Suprapubic skin (tissue), 4 donors: ENCODE measurements at regions not wholly inside any gene's neighbourhood (a gene's known extent, or its start where the extent isn't known, plus 50 kb on each side); places are given as distances from the start of the nearest gene placed in this dataset.

Experiments used
- POLR2A ChIP-seq, 2 donors: fragments of 450-650 bp; IDR thresholded peaks; one replicate each; pipeline ENCODE4 v1.6.1; 2017; ENCODE audit warnings: antibody characterized with exemption in 2 of 2, mild to moderate bottlenecking in 2 of 2, moderate library complexity in 2 of 2
- POLR2AphosphoS5 ChIP-seq, 3 donors: sonication (generic); formaldehyde crosslinking; IDR thresholded peaks; one replicate each; pipeline ENCODE4 v1.6.1; 2017; ENCODE audit warnings: antibody characterized with exemption in 3 of 3
- TF ChIP-seq, protein P1 (sequence below), 2 donors: fragments of 200-600 bp in 1 of 2; fragments of 450-650 bp in 1 of 2; sonication (generic) in 1 of 2; IDR thresholded peaks; one replicate each; pipeline ENCODE4 v1.5.1; 2016 to 2019; ENCODE audit warnings: antibody characterized with exemption in 2 of 2, mild to moderate bottlenecking in 1 of 2, moderate library complexity in 1 of 2

DNA sequence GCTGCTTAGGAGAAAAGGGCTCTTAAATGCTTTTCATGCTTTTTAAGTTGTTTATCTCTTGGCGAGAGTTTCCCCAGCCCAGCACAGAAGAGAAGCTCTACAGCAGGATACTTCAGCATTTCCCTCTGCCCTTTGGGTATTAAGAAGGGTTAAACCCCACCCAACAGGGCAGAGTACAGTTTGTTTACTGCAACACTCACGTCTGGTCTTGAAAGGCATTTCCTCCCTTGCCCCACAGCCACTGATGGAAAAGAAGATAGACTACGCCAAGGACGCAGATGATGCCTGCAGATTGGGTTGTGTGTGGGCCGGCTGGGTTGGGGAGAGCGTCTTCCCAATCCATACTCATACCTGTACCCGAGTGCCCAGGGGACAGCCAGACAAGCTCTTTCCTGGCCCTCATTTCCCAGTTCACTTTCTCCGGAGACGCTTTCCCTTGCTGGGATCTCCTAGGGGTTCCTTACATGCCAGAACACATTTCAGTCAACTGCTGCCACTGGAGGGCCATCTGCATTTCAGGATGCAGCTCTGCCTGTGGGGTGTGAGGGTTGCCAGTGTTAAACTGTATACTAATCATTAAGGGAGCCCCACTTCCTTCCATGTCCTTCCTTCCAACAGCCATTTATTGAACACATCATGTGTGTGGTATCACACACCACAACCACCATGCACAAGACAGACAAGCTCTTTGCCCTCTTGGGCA lies 96.5 kb upstream of the DHX15 start:
- TF ChIP-seq, protein P1, sequence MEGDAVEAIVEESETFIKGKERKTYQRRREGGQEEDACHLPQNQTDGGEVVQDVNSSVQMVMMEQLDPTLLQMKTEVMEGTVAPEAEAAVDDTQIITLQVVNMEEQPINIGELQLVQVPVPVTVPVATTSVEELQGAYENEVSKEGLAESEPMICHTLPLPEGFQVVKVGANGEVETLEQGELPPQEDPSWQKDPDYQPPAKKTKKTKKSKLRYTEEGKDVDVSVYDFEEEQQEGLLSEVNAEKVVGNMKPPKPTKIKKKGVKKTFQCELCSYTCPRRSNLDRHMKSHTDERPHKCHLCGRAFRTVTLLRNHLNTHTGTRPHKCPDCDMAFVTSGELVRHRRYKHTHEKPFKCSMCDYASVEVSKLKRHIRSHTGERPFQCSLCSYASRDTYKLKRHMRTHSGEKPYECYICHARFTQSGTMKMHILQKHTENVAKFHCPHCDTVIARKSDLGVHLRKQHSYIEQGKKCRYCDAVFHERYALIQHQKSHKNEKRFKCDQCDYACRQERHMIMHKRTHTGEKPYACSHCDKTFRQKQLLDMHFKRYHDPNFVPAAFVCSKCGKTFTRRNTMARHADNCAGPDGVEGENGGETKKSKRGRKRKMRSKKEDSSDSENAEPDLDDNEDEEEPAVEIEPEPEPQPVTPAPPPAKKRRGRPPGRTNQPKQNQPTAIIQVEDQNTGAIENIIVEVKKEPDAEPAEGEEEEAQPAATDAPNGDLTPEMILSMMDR (IDR thresholded peaks at IDR 0.05), result no peak
- TF ChIP-seq POLR2A (IDR thresholded peaks at IDR 0.05), result no peak
- no peak for TF ChIP-seq POLR2AphosphoS5 (IDR thresholded peaks at IDR 0.05)
